ENCODE measurements at regions not wholly inside any gene's neighbourhood (a gene's known extent, or its start where the extent isn't known, plus 50 kb on each side); places are given as distances from the start of the nearest gene placed in this dataset.

- DNase-seq: no peak
These were observed 105.8 kb downstream of the LACC1 start for GRCh38 chr13:43985422-43986072.

- no peak for DNase-seq
These were observed 106.8 kb downstream of the LACC1 start for GRCh38 chr13:43986421-43986981.

GRCh38 chr13:43988302-43988701 is 108.6 kb downstream of the LACC1 start:
- DNase-seq: no peak

- no peak for DNase-seq
These were observed 110.3 kb downstream of the LACC1 start for GRCh38 chr13:43990021-43990420.

- DNase-seq: no peak
These were observed 111.1 kb downstream of the LACC1 start for GRCh38 chr13:43990829-43991228.

- DNase-seq: no peak
These were observed 112.1 kb downstream of the LACC1 start for GRCh38 chr13:43991773-43992201.

- DNase-seq: no peak
These were observed 112.5 kb downstream of the LACC1 start for GRCh38 chr13:43992211-43992610.

- no peak for DNase-seq
These were observed 115.5 kb downstream of the LACC1 start for GRCh38 chr13:43994999-43995859.

GRCh38 chr13:43996221-43996620 is 116.5 kb downstream of the LACC1 start:
- no peak for DNase-seq

- no peak for DNase-seq
These were observed 123.8 kb downstream of the LACC1 start for GRCh38 chr13:44003481-44003880.

- no peak for DNase-seq
These were observed 125.2 kb downstream of the LACC1 start for GRCh38 chr13:44004878-44005277.

GRCh38 chr13:44007451-44007850 is 127.7 kb downstream of the LACC1 start:
- no peak for DNase-seq

- no peak for DNase-seq
These were observed 131.3 kb downstream of the LACC1 start for GRCh38 chr13:44011036-44011435.

- DNase-seq: no peak
These were observed 133.4 kb downstream of the LACC1 start for GRCh38 chr13:44012910-44013757.

- DNase-seq: no peak
These were observed 134.1 kb downstream of the LACC1 start for GRCh38 chr13:44013758-44014291.

GRCh38 chr13:44014501-44014900 is 134.8 kb downstream of the LACC1 start:
- no peak for DNase-seq

GRCh38 chr13:44015118-44015517 is 135.4 kb downstream of the LACC1 start:
- DNase-seq: no peak

- no peak for DNase-seq
These were observed 136.1 kb downstream of the LACC1 start for GRCh38 chr13:44015811-44016210.

- no peak for DNase-seq
These were observed 138.1 kb downstream of the LACC1 start for GRCh38 chr13:44017756-44018309.

- DNase-seq: no peak
These were observed 139.9 kb downstream of the LACC1 start for GRCh38 chr13:44019651-44020050.

GRCh38 chr13:44021422-44021821 is 141.7 kb downstream of the LACC1 start:
- DNase-seq: no peak

- no peak for DNase-seq
These were observed 142.5 kb downstream of the LACC1 start for GRCh38 chr13:44022196-44022595.
